ENCODE measurements at regions not wholly inside any gene's neighbourhood (a gene's known extent, or its start where the extent isn't known, plus 50 kb on each side); places are given as distances from the start of the nearest gene placed in this dataset.

- TF ChIP-seq CTCF (IDR thresholded peaks at IDR 0.05) (no peak), POLR2A (IDR thresholded peaks at IDR 0.05) (no peak)
Observed at GRCh38 chr10:81546243-81546642, 328.8 kb upstream of the NRG3 start.

Measured in uterus (tissue), 2 donors.